GM21360 (cell line): ENCODE measurements at regions not wholly inside any gene's neighbourhood (a gene's known extent, or its start where the extent isn't known, plus 50 kb on each side); places are given as distances from the start of the nearest gene placed in this dataset.
"Not testable (repeated sequence)": the region's sequence is repeated elsewhere in the genome, so short reads cannot be mapped to it uniquely, and the experiment has no call there.

Source experiments
- ATAC-seq: cut with Tn5 transposase; IDR thresholded peaks from one replicate; pipeline ENCODE4 v1.9.1; 2021; ENCODE audit warnings: mild to moderate bottlenecking, moderate library complexity; ENCODE audit not compliant: unreplicated experiment

- no peak for ATAC-seq
These were observed 60.2 kb downstream of the LSMEM1 start for GRCh38 chr7:112540839-112541577.

GRCh38 chr7:112546723-112547513 lies 66.1 kb downstream of the LSMEM1 start:
- ATAC-seq, result no peak

- ATAC-seq, result no peak
These were observed 67.1 kb downstream of the LSMEM1 start for GRCh38 chr7:112547916-112548315.

GRCh38 chr7:112550468-112551060 lies 69.8 kb downstream of the LSMEM1 start:
- peak; percentile 93 for ATAC-seq

DNA sequence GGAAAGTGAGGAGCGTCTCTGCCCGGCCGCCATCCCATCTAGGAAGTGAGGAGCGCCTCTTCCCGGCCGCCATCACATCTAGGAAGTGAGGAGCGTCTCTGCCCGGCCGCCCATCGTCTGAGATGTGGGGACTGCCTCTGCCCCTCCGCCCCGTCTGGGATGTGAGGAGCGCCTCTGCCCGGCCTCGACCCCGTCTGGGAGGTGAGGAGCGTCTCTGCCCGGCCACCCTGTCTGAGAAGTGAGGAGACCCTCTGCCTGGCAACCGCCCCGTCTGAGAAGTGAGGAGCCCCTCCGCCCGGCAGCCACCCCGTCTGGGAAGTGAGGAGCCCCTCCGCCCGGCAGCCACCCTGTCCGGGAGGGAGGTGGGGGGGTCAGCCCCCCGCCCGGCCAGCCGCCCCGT lies 70.7 kb downstream of the LSMEM1 start:
- not testable (repeated sequence) for ATAC-seq

DNA sequence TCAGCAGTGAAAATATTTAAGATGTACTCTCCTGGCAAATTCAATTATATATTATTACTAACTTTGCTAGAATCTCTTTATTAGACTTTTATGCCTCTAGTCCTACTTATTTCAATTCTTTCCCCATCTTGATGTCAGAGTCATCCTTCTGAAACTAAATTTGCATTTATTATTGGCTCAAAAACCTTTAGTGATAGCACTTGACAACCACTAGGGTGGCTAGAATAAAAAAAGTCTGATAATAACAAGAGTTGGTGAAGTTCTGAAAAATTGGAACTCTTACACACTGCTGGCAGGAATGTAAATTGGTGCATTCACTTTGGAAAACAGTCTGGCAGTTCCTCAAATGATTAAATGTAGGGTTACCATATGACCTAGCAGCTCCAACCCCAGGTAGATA lies 73.8 kb downstream of the LSMEM1 start:
- no peak for ATAC-seq

DNA sequence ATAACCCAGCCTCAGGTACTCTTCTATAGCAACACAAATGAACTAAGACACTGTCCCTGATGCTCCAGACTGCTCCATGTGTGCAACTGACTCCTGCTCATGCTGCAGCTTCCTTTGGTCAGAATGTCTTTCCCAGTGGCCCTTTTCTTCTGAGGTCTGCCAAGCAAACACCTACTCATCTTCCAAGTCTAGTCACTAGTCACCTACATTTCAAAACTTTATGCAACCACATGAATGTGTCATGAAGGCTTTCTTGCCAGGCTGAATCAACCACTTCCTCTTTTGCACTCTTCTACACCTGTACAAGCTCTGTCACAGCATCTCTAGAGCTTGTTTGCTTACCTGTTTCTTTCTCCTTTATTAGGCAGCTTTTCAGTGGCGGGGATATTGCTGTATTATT lies 75.8 kb downstream of the LSMEM1 start:
- ATAC-seq, result peak; percentile 98

DNA sequence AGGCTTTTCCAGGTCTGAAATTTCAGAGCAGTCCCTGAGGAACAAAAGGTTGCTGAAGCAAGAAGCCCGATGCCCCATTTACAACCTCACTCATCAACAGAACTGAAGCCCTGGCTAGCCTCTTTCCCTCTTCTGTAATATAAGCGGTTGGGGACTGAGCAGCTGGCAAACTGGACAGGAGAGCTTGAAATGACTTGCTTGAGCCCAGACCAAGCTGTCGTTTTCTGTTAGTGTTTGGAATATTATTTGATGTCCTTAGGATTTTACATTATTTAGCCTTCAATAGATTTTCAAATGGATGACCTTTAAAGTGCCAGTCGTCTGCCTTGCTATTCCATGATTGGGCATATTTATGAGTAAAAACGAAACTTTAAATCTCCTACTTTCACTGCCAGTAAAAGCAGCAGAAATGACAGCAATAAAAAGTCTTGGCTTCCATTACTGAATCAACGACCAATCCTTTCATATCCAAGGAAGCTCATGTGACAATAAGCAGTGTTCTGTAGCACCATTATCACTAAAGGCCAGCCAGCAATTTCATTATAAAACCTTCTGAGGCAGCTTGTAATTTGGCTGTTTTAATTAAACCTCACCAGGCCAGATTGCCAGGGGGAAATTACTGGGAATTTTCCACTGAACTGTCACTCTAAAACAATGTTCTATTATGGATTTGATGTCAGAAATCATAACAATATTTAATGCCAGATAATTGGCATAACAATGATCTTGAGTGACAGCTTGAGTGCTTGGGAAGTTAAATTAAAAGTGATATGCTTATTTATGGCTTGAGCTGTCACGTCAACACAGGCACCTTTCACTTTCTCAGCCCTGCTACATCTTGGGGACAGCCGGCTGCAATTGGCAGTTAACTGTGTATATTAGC lies 85.9 kb downstream of the LSMEM1 start:
- no peak for ATAC-seq

GRCh38 chr7:112567388-112567787 lies 86.6 kb downstream of the LSMEM1 start:
- ATAC-seq, result no peak

- ATAC-seq, result no peak
These were observed 91.2 kb downstream of the LSMEM1 start for GRCh38 chr7:112571852-112572607.

- no peak for ATAC-seq
These were observed 92.0 kb downstream of the LSMEM1 start for GRCh38 chr7:112572669-112573301.

DNA sequence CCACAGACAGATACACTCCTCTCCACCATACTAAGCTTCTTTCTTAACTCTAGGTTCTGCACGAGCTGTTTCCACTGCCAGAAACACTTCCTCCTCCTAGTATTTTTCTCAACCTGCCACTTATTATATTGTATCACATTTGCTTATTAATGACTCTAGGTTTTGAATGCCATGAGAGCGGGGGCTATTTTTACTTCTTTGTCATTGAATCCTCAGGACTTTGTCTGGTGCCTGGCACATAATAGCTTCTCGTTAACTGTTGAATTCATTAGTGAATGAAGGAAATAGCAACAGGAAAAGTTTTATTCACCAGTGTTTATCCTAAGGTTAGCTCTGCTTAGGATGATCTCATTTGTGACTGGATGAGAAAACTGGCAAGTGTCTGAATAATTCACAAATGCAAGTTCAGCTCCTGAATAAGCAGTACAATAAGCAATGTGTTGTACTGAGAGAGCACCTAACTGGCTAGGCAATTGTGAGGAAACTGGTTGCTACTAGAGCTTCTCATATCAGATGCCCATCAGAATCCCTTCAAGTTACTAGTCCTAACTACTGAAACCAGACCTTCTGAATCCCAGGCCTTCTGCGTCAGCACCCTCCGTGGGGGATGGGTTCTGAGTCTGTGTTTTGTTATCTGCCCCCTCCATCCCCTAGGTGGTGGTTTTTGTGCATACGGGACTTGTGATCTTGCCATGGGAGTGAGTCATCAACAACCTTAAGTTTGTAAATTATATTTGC lies 92.7 kb downstream of the LSMEM1 start:
- ATAC-seq, result no peak

DNA sequence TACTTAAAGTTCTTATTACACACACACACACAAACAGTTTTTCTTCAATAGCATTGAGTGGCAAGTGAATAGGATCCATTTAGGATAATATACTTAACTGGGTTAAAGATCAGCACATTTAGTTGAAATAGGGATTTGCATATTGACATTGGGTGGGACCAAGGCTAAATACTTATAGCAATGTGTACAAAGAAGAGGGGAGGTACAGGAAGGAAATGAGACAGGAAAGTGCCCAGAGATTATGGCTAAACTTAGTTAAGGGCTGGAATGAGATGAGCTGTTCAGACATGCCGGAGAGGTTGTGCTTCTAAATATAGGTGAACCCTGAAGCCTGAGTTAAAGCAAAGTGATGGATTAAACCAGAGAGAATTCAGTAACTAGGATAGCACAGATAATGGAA lies 95.1 kb downstream of the LSMEM1 start:
- no peak for ATAC-seq

DNA sequence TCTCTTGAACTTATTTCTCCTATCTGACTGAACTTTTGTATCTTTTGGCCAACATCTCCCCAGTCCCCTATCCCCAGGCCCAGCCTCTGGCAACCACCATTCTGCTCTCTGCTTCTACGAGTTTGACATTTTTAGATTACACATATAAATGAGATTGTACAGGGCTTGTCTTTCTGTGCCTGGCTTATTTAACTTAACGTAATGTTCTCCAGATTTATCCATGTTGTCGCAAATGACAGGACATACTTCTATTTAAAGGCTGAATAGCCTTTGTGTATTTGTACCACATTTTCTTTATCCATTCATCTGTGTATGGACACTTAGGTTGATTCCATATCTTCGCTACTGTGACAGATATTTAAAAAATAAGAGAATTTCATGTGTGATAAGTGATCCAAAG lies 98.6 kb downstream of the LSMEM1 start:
- ATAC-seq, result no peak

DNA sequence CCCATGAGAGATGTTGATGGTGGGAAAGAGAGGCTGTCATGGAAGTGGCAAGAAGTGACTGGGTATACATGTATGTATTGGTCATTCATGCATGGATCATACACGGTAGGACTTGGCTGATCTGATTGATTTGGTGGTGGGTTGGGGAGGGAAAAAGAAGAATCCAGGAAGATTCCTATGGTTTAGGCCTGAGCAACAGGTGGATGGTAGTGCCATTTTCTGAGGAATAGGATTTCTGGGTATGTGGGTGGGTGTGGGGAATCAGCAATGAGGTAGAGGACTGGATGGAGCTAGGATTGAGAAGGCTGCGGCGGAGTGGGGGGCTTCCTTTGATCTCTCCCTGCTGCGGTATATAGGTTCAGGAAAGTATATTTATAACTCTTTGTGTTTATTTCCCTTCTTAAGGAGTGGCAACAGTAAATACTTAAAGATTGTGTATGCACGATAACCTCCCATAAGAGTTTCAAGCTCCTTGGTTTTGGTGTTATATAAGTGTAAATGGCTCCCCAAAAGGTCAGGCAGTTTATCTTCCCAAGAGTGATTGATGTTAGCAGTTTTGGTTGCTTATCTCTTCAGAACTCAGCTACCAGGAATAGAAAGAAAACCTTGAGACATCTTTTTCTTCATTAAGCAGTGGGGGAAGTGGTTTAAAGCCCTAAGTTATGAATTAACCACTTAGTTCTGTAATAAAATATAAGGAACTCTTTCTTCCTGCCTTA lies 100.1 kb downstream of the LSMEM1 start:
- ATAC-seq, result no peak

DNA sequence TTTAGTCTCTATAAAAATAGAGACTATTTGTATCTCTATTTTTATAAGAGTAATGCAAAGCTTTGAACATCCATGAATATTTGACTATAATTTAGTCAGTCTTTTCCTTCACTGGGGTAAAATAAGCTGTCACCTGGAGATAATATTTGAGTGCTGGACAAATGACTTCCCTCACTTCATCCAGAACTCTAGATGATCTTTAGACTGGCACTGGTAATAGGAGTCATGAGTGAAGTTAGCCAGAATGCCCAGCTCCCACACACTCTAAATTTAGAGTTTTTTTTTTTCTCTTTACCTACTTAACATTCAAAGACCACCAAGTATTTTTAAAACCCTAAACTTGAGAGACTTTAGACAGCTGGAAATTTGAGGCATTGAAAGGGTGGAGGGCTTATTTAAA lies 100.7 kb downstream of the LSMEM1 start:
- no peak for ATAC-seq

DNA sequence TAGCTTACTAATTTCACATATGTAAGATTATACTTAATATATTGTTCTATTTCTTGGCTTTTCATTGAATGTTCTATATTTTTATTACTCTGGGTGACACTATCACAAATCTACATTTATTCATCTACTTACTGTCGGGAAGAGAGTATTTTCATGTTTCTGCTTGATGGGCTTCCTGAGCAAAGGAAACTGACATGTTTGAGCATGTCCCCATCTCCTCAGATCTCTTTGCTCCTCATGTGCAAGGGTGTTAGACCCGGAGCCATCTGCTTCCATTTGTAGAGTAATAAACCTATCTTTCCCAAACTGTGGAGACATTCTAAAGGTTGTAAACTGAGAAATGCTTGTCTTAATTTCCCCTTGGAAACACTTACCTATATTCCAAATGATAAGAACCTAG lies 103.5 kb downstream of the LSMEM1 start:
- ATAC-seq, result no peak

GRCh38 chr7:112587504-112587903 lies 106.7 kb downstream of the LSMEM1 start:
- no peak for ATAC-seq
